Activated CD4-positive, alpha-beta T cell treated with anti-CD3 and anti-CD28 coated beads for 36 hours (primary cell): ENCODE measurements at regions not wholly inside any gene's neighbourhood (a gene's known extent, or its start where the extent isn't known, plus 50 kb on each side); places are given as distances from the start of the nearest gene placed in this dataset. TPM values are rescaled to one million over a fixed set of nuclear protein-coding genes. Genes with fewer than 3 reads are reported as not detected.

Experiments used
- ATAC-seq: fragments of 200-7000 bp; cut with Tn5 transposase; one replicate; pipeline ENCODE4 v1.10.0; 2021; ENCODE audit warnings: mild to moderate bottlenecking, moderate library complexity
- CTCF ChIA-PET: fragments of 350-600 bp; sonication (Branson Sonifier 250); formaldehyde crosslinking; loops from one replicate; lab custom pipeline; 2021; ENCODE audit warnings: antibody characterized with exemption; lab: Charles Lee
- POLR2A ChIA-PET: fragments of 350-600 bp; sonication (Branson Sonifier 250); formaldehyde crosslinking; loops from one replicate; lab custom pipeline; 2021; ENCODE audit warnings: antibody characterized with exemption, inconsistent platforms; lab: Charles Lee
- DNase-seq: peaks from one replicate; pipeline ENCODE4 v3.0.0-alpha.2; 2020
- H3K27ac Mint-ChIP-seq: one replicate; pipeline ENCODE4 v1.8.0; 2021; ENCODE audit warnings: mixed read lengths
- H3K27me3 Mint-ChIP-seq: one replicate; pipeline ENCODE4 v1.8.0; 2021; ENCODE audit warnings: mixed read lengths
- H3K36me3 Mint-ChIP-seq: one replicate; pipeline ENCODE4 v1.8.0; 2021; ENCODE audit warnings: low read depth, mixed read lengths
- H3K4me1 Mint-ChIP-seq: one replicate; pipeline ENCODE4 v1.8.0; 2021; ENCODE audit warnings: mixed read lengths
- H3K4me3 Mint-ChIP-seq: one replicate; pipeline ENCODE4 v1.8.0; 2021; ENCODE audit warnings: mild to moderate bottlenecking, moderate library complexity, mixed read lengths
- H3K9me3 Mint-ChIP-seq: one replicate; pipeline ENCODE4 v1.8.0; 2021; ENCODE audit warnings: low read depth, mixed read lengths
- intact Hi-C, 2 experiments: fragments of 100-400 bp; cut with DNase I in 1 of 2; cut with micrococcal nuclease in 1 of 2; formaldehyde crosslinking; loops; one replicate each; pipeline versions ENCODE4 v1.14.2 to v1.15.1; 2022 to 2024; cut with DNase I, micrococcal nuclease
- microRNA-seq: library from miRNA; unstranded; fragments of <30 nt; microRNA quantifications from one replicate; pipeline ENCODE4 v1.2.0, GENCODE V29; 2021; ENCODE audit warnings: borderline replicate concordance

DNA sequence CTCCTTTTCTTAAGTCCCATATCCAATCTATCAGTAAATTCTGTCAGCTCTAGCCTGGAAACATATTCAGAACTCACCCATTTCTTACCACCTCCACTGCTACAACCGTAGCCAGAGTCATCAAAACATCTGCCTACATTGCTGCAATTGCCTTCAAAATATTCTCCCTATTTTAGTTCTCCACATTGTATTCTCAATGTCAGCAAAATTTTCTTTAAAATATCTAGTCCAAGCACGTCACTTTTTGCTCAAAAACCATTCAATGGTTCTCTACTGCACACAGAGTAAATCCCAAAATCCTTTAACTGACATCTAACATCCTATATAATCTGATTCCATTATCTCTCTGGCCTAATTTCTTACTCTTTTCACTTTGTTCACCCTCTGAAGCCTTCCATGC, 68.5 kb upstream of the ERBB4 start:
- Mint-ChIP-seq H3K27ac (no peak overlapping the region), H3K36me3 (no peaks in the 10 kb centered on the region), H3K9me3 (no peaks in the 10 kb centered on the region), H3K4me1 (no peaks in the 10 kb centered on the region), H3K27me3 (no peaks in the 10 kb centered on the region), H3K4me3 (no peak overlapping the region)
- intact Hi-C loops, result no loop called here
- no peak for DNase-seq
- POLR2A ChIA-PET, result no interaction called here
- CTCF ChIA-PET, result no interaction called here
- no peak for ATAC-seq

DNA sequence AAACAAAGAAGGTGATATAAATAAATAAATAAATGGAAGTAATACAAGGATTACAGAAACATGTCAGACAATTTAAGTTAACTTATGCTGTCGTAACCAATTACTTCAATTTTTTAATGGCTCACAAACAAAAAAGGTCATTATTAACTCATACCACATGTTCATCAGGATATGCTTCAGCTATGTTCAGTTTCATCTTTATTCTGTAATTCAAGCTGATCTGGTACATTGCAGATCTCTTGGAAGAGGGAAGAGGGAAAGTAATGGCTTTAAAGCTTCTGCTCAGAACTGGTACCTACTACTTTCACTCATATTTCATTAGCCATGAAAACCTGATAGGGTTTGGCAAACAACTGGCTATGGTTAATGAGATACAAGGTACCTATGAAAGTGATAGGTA, 67.6 kb upstream of the ERBB4 start:
- no peaks in the 10 kb centered on the region for H3K27me3 Mint-ChIP-seq
- ATAC-seq (no peak), DNase-seq (no peak)
- no peaks in the 10 kb centered on the region for H3K4me1 Mint-ChIP-seq
- H3K27ac Mint-ChIP-seq, result no peak overlapping the region
- ChIA-PET POLR2A (no interaction called here), CTCF (no interaction called here)
- no peak overlapping the region for H3K4me3 Mint-ChIP-seq
- no peaks in the 10 kb centered on the region for H3K9me3 Mint-ChIP-seq
- intact Hi-C loops, result no loop called here
- no peaks in the 10 kb centered on the region for H3K36me3 Mint-ChIP-seq

DNA sequence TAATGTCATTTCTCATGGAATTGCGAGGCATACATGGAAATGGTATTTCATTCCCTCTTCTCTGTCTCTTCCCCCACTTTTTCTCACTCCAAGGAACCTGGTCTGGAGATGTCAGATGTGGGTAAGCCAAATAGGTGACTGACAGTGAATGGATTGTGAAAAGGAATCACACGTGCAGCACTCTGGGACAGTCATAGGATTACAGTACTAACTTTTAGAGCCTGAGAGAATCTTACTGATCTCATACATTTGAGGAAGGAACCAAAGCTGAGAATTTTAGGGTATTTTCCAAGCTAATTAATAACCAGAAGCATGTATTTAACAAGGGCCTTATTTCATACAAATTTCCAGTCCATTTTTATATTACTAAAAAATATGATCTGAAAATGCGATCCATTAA, 58.1 kb upstream of the ERBB4 start:
- POLR2A ChIA-PET, result no interaction called here
- ATAC-seq (no peak), DNase-seq (no peak)
- Mint-ChIP-seq H3K9me3 (no peaks in the 10 kb centered on the region), H3K27me3 (no peaks in the 10 kb centered on the region), H3K27ac (no peak overlapping the region), H3K4me3 (no peak overlapping the region), H3K36me3 (no peaks in the 10 kb centered on the region), H3K4me1 (no peaks in the 10 kb centered on the region)
- intact Hi-C loops, result no loop called here
- CTCF ChIA-PET, result interaction anchor here (0.7 to 1.2 kb wide), 2 partner anchors 40 to 689 kb away, joined by 3 read pairs; no protein-coding TSS in a partner anchor

DNA sequence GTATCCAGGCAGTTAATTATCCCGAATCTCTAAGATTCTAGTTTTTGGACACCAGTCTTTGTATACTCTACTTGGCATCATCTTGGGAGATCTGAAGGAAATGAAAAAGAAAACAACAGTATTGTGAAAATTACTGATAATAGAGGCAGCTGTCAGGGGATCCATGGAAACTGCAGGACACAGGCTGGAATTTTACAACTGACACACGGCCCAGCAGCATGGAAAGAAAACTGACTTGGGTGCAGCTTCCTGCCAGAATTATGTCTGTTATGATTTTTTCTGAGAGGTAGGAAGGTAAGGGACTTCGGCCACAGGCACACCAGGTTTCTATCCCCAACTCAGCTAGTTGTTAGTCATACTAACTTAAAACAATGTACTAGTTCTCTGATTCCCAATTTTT, 57.7 kb upstream of the ERBB4 start:
- no peaks in the 10 kb centered on the region for H3K9me3 Mint-ChIP-seq
- intact Hi-C loops, result no loop called here

DNA sequence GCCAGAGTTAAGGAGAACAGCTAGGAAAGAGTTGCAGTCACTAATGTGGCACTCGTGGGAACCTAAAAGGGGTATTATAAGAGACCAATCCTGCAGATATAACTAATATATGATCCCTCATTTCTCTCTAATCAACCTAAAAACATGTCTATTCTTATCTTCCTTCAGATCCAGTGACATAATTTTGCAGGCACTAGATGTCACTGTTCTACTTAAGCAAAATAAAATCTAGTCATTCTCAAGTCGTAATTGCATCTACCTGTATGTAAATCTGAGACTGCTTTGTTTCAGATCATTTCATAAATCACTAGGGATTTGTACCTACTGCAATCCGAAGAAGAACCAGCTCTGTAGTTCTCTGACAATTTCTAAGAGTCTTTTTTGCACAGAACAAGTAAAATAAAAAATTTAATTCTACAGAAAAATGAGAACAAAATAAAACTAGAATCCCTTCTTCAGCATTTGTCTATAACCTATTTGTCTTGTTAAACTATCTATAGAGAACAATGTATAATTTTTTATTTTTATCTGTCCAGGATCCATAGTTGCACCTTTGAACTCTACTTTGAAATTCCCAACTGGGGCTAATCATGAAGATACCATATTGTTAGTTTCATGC, 56.5 kb upstream of the ERBB4 start:
- intact Hi-C loops, result no loop called here
- Mint-ChIP-seq H3K36me3 (no peaks in the 10 kb centered on the region), H3K4me3 (no peak overlapping the region), H3K27me3 (peaks cover 3% of the 10 kb centered on the region), H3K4me1 (no peaks in the 10 kb centered on the region), H3K9me3 (no peaks in the 10 kb centered on the region), H3K27ac (no peak overlapping the region)
- no peak for ATAC-seq
- no peak for DNase-seq
- CTCF ChIA-PET, result no interaction called here
- POLR2A ChIA-PET, result no interaction called here

More for the DNA sequence above, 57.7 kb upstream of the ERBB4 start:
- Mint-ChIP-seq H3K36me3 (no peaks in the 10 kb centered on the region), H3K27ac (no peak overlapping the region), H3K4me1 (no peaks in the 10 kb centered on the region), H3K4me3 (no peak overlapping the region), H3K27me3 (no peaks in the 10 kb centered on the region)
- POLR2A ChIA-PET, result no interaction called here
- CTCF ChIA-PET, result interaction anchor here (0.7 kb wide), 1 partner anchor 689 kb away, joined by 3 read pairs; no protein-coding TSS in a partner anchor
- ATAC-seq, result no peak
- DNase-seq, result no peak

DNA sequence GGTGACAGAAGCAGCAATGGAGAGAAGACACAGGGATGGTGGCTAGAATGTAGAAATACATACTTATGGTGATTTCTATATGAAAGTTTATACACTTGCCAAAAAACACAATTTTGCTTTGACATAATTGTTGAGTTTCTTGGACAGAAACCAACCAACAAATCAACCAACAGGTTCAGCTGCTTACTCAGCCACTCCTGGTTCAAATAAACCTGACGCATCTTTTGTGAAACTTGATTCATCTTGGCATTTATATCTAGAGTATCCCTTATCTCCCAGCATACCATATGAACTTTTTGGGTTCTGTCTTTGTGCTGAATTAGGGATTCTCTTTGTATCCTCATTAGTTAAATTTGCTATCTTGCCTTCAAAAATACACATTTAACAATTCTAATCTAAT, 54.1 kb upstream of the ERBB4 start:
- intact Hi-C loops, result no loop called here
- DNase-seq (no peak), ATAC-seq (no peak)
- Mint-ChIP-seq H3K9me3 (no peaks in the 10 kb centered on the region), H3K27ac (no peak overlapping the region), H3K27me3 (peaks cover 3% of the 10 kb centered on the region), H3K36me3 (no peaks in the 10 kb centered on the region), H3K4me3 (no peak overlapping the region), H3K4me1 (no peaks in the 10 kb centered on the region)
- POLR2A ChIA-PET, result no interaction called here
- CTCF ChIA-PET, result no interaction called here

Small RNA genes lying in the stretch of these regions (microRNA-seq; reads per million reads assigned to microRNA genes)
- not detected for gene MIR4776-1
- gene MIR4776-2, result not detected
